Stimulated activated CD8-positive, alpha-beta memory T cell treated with anti-CD3 and anti-CD28 coated beads, Interleukin-2, amount 100 ng/mL, for 1 hour (primary cell): ENCODE measurements at regions not wholly inside any gene's neighbourhood (a gene's known extent, or its start where the extent isn't known, plus 50 kb on each side); places are given as distances from the start of the nearest gene placed in this dataset.
"Not testable (repeated sequence)": the region's sequence is repeated elsewhere in the genome, so short reads cannot be mapped to it uniquely, and the experiment has no call there.

Experiments
- DNase-seq, 2 donors: peaks; one replicate each; pipeline ENCODE4 v3.0.0-alpha.2; 2020; ENCODE audit warnings: low read depth in 2 of 2

DNA sequence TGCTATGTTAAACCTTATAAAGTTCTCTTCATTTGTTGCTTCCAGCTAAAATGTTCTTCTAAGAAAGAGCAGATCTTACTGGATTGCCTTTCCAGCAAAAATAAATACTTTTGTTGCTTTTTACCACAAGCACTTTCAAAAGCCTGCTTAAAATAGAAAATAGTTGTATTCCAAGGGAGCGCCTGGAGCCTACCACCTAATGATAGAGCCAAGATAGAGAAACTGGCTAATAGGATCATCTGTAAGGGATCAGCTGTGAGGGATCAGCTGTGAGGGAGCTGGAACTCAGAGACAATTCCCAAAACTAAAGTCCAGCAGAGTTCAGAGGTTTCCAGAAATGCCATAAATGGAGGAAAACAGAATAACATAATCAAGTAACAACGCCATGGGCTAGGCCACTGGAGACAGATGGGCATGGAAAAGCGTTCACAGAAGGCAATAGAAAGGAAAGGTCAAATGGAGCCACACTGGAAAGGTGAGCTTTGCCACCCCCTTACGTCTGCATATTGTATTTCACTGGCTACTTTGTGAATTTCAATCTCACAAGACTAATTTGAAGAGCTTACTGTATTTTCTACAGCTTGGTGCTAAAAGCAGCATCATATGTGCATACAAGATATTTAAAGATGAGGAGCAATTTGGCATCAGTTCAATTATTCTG, 140.6 kb upstream of the TLE4 start:
- DNase-seq, result no peak

DNA sequence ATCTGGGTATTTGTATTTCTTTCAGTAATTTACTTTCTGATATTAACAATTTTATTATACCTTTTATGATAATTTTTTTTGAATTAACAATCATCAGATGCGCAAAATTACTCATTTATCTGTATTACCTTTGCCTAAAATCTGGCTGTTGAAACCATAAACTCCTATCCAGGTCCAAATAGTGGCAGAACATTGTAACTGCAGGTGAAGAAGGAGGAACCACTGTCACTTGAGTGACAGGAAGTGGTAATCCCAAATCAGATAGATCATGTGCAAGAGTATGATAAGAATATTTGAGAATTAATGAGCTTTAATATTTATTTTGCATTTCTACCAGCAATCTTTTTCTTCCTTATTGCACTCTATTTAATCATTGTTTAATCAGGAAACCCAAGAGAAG, 139.3 kb upstream of the TLE4 start:
- DNase-seq, result no peak

- no peak for DNase-seq
Observed at GRCh38 chr9:79433703-79434102, 138.1 kb upstream of the TLE4 start.

DNA sequence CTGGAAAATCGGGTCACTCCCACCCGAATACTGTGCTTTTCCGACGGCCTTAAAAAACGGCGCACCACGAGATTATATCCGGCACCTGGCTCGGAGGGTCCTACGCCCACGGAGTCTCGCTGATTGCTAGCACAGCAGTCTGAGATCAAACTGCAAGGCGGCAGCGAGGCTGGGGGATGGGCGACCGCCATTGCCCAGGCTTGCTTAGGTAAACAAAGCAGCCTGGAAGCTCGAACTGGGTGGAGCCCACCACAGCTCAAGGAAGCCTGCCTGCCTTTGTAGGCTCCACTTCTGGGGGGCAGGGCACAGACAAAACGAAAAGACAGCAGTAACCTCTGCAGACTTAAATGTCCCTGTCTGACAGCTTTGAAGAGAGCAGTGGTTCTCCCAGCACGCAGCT, 132.5 kb upstream of the TLE4 start:
- not testable (repeated sequence) for DNase-seq

- no peak for DNase-seq
Observed at GRCh38 chr9:79446523-79447307, 125.0 kb upstream of the TLE4 start.

- DNase-seq, result no peak
Observed at GRCh38 chr9:79447308-79447605, 124.5 kb upstream of the TLE4 start.

DNA sequence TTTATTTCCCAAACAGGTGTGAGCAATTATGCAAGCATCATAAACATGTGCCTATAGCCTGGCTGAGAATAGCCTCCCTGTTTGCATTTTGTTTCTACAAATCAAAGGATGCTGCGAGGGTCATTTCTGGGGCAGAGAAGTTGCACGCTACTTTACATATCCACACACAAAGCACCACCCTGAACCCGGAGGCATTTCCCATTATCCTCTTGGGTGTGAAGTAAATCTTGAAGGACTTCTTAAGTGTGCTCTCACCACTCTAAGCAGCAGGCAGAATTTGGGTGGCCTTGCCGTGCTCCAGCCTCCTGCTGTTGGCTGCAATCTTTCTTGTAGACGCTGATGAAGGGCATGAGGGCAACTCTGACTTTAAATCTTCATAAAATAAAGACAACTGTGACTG, 124.0 kb upstream of the TLE4 start:
- no peak for DNase-seq

DNA sequence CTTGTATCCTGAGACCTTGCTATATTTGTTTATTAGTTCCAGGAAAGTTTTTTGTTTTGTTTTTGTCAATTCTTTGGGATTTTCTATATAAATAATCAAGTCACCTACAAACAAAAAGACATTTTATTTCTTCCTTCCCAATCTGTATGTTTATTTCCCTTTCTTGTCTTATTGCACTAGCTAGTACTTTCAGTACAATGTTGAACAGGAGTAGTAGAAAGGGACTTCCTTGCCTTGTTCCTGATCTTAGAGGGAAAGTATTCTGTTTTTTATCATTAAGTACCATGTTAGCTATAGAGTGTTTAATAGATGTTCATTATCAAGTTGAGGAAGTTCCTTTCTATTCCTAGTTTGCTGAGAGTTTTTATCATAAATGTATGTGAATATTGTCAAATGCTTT, 119.5 kb upstream of the TLE4 start:
- DNase-seq, result no peak

GRCh38 chr9:79461712-79462111, 110.1 kb upstream of the TLE4 start:
- DNase-seq, result no peak

- no peak for DNase-seq
Observed at GRCh38 chr9:79465156-79465555, 106.6 kb upstream of the TLE4 start.

- DNase-seq, result no peak
Observed at GRCh38 chr9:79469164-79469563, 102.6 kb upstream of the TLE4 start.

GRCh38 chr9:79470954-79471353, 100.8 kb upstream of the TLE4 start:
- DNase-seq, result no peak

GRCh38 chr9:79471580-79472543, 99.9 kb upstream of the TLE4 start:
- peak in 1 of 2 donors; percentile 2 for DNase-seq

GRCh38 chr9:79473704-79474103, 98.1 kb upstream of the TLE4 start:
- no peak for DNase-seq

GRCh38 chr9:79477241-79477840, 94.4 kb upstream of the TLE4 start:
- DNase-seq, result no peak

DNA sequence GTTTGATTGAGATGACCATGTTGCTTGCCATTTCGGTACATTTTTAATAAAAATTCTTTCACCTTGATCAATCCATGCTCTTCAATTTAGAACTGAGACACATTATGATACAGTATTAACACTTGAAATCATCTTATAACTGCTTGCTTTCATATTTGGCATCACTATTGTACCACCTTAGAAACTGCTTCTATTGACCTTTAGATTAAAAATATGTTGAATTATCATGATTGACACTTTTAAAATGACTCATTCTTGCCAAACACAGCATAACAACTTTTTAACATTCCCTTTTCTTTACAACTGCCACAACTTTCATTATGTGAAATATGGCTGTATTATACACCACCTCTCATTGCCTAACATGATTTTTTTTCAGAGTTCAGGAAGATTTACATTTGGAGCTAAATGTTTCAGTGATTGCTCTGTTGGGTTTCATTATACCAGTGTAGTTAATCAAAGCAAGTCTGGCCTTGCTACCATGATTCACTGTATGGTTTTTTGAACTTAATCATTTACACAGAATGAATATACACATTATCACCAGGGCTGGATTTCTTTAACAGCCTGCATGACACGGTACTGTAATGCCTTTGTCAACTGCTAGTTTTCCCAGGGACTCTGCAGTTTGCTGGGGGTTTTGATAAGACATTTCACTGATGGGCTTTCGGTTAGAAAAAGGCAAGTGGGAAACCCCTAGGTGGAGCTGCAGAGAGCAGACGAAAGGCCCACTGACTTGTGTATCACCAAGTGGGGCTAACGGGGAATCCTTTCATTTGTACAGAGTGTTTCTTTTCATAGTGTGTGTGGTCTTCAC, 93.6 kb upstream of the TLE4 start:
- peak in 1 of 2 donors; percentile 2 for DNase-seq

DNA sequence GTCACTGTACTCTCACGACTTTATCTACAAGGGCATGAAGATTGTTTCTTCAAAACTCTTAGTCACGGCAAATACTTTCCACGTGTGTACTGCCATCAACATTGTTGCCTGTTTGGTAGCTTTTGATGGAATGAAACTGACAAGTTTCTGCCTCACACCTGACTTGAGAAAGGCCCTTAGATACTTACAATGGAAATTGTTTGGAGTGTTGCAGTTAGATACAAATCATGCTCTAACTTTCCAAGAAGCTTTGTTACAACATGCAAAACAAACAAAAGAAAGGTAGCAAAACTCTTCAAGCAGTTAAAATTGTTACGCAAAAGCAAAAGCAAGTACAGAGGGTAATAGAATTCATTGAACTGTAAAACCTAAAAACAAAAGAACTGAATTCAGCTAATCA, 91.1 kb upstream of the TLE4 start:
- no peak for DNase-seq

- no peak for DNase-seq
Observed at GRCh38 chr9:79481846-79482477, 89.8 kb upstream of the TLE4 start.

GRCh38 chr9:79485258-79485657, 86.5 kb upstream of the TLE4 start:
- DNase-seq, result no peak

- DNase-seq, result no peak
Observed at GRCh38 chr9:79489261-79490000, 82.3 kb upstream of the TLE4 start.
